EL (cell line): ENCODE measurements at regions not wholly inside any gene's neighbourhood (a gene's known extent, or its start where the extent isn't known, plus 50 kb on each side); places are given as distances from the start of the nearest gene placed in this dataset.
"Not testable (repeated sequence)": the region's sequence is repeated elsewhere in the genome, so short reads cannot be mapped to it uniquely, and the experiment has no call there.

ENCODE experiments used
- DNase-seq: peaks from one replicate; pipeline ENCODE4 v3.0.0-alpha.2; 2016

- DNase-seq, result peak; percentile 67
Observed at GRCh38 chrY:10627116-10627515, 1099.4 kb downstream of the TSPY10 start.

- not testable (repeated sequence) for DNase-seq
Observed at GRCh38 chrY:10648813-10649212, 1121.1 kb downstream of the TSPY10 start.

DNA sequence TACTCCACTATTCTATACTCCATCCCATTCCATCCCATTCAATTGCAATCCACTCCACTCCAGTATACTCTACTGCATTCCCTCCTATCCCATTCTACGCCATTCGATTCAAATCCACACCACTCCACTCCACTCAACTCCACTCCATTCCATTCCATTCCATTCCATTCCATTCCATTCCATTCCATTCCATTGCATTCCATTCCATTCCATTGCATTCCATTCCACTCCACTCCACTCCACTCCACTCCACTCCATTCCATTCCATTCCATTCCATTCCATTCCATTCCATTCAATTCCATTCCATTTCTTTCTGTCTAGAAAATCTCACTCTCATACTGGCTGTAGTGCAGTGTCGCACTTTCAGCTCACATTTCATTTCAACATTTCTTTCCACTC lies 1129.4 kb downstream of the TSPY10 start:
- not testable (repeated sequence) for DNase-seq

DNA sequence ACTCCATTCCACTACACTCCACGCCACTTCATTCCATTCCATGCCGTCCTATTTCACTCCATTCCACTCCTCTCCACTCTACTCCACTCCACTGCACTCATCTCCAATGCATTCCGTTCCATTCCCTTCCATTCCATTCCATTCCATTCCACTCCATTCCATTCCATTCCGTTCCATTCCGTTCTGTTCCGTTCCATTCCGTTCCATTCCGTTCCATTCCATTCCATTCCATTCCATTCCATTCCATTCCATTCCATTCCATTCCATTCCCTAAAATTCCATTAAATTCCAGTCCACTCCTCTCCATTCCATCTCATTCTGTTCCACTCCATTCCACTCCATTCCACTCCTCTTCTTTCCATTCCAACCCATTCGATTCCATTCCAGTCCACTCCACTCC lies 1139.1 kb downstream of the TSPY10 start:
- DNase-seq, result no peak

DNA sequence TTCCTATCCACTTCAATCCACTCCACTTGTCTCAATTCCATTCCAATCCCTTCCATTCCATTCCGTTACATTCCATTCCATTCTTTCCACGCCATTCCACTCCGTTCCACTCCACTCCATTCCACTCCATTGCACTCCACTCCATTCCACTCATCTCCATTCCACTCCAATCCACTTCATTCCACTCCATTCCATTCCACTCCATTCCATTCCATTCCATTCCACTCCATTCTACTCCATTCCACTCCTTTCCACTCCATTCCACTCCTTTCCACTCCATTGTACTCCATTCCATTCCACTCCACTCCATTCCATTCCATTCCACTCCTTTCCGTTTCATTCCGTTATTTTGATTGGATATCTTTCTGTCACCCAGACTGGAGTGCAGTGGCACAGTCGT lies 1158.7 kb downstream of the TSPY10 start:
- no peak for DNase-seq
